Activated T-helper 1 cell treated with anti-CD3 and anti-CD28 coated beads, Interleukin-2, amount 50 U/mL, for 16 hours (primary cell): ENCODE measurements at regions not wholly inside any gene's neighbourhood (a gene's known extent, or its start where the extent isn't known, plus 50 kb on each side); places are given as distances from the start of the nearest gene placed in this dataset.
A peak's percentile ranks its signal among the peaks of the same experiment; 100 is the strongest.
"Not testable (repeated sequence)": the region's sequence is repeated elsewhere in the genome, so short reads cannot be mapped to it uniquely, and the experiment has no call there.

Experiments
- DNase-seq, 2 donors: peaks; one replicate each; pipeline ENCODE4 v3.0.0-alpha.2; 2020; ENCODE audit warnings: low read depth in 1 of 2, low spot score in 1 of 2

DNA sequence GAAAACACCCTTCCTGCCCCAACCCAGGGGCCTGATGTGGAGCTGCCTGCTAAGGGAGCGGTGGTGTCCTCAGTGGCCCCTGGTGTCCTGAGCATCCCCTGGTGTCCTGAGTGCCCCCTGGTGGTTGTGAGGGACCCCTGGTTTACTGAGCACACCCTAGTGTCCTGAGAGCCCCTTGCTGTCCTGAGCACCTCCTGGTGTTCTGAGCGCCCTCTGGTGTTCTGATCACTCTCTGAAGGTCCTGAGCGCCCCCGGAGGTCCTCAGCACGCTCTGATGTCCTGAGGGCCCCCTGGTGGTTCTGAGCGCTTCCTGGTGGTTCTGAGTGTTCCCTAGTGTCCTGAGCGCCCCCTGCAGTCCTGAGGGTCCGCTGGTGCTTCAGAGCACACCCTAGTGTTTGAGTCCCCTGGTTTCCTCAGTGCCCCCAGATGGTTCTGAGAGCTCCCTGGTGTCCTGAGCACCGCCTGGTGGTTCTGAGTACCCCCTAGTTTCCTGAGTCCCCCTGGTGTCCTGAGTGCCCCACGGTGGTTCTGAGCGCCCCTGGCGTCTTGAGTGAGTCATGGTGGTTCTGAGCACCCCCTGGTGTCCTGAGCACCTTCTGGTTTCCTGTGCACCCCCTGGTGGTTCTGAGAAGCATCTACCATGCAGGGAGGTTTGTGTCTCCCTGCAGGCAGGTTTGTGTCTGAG, 1004.2 kb downstream of the TMEM121 start:
- peak in 1 of 2 donors; percentile 34 for DNase-seq

DNA sequence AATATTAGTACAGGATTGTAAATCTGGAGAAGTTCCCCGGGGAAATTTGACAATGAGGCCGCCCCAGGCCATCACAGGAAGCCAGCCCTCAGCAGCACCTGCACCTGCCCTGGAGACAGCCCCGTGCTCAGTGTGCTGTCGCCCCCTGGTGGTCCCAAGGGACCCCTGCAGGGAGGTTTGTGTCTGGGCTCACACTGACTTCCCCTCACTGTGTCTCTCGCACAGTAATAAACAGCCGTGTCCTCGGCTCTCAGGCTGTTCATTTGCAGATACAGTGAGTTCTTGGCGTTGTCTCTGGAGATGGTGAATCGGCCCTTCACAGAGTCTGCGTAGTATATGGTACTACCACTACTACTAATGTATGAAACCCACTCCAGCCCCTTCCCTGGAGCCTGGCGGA, 1011.2 kb downstream of the TMEM121 start:
- DNase-seq: not testable (repeated sequence)

DNA sequence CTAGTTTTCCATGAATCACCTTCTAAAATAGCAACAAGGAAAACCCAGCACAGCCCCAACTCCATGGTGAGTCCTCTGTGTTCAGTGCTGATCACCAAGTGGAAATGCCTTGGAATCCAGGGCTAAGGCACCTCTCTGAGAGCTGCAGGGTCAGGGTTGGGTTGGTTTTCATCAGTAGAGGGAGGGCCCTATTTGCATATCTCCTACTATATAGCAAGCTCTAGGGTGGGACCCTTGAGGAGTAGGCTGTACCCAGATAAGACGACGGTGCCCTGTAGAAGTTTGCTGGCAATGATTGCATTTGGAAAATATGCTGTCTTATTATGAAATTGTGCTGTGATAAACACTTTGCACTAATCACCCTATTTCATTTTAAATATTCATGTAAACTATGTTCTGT, 1011.8 kb downstream of the TMEM121 start:
- DNase-seq: no peak

DNA sequence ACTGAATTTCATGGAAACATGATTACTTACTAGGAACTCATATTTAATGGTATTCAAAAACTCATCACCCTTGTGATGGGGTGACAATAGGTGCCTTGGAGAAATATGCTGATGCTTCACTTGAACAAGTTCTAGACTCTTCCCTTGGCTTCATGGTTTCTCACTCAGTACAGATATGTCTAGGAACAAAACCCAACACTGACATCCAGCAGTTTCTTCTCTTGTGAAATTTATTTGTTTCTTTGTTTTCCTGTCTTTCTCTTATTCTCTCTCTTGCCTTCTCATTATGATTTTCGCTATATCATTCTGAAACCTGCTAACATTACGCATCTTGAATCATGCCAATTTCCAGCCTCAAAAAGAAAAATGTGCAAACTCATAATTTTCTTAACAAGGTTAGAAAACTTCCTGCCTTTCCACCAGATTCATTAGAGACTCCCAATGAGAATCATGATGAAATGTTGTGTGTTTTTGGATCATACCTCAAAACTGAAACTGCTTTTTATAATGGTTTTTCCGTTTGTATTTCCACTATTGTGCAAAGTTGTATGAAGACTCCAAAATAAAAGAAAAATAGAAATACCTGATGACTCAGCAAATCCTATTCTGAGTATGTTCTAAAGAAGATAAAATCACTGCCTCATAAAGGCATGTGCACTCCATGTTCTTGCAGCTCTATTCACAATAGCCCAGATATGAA, 1021.5 kb downstream of the TMEM121 start:
- no peak for DNase-seq

DNA sequence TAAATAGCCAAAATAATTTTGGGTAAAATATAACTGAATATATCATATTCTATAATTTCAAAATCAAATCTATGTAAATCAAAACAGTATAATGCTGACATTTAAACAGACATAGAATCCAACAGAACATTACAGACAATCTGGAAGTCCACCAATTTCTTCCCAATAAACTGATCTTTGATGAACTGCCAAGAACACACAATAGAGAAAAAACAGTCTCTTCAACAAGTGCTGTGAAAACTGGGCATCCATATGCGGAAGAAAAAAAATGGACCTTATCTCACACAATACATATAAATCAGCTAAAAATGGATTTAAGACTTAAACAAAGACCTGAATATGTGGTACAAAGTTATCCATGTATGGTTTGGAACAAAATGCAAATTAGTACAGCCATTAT, 1022.7 kb downstream of the TMEM121 start:
- DNase-seq: no peak

DNA sequence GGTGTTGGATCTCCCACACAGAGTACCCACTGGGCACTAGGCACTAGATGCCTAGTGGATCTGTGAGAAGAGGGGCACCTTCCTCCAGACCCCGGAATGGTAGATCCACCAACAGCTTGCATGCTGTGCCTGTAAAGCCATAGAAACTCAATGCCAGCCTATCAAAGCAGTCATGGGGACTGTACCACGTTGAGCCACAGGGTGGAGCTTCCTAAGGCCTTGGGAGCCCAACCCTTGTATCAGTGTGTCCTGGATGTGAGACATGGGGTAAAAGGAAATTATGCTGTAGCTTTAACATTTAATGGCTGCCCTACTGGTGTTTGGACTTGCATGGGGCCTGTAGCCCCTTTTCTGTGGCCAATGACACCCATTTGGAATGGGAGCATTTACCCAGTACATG, 1024.9 kb downstream of the TMEM121 start:
- DNase-seq: no peak

DNA sequence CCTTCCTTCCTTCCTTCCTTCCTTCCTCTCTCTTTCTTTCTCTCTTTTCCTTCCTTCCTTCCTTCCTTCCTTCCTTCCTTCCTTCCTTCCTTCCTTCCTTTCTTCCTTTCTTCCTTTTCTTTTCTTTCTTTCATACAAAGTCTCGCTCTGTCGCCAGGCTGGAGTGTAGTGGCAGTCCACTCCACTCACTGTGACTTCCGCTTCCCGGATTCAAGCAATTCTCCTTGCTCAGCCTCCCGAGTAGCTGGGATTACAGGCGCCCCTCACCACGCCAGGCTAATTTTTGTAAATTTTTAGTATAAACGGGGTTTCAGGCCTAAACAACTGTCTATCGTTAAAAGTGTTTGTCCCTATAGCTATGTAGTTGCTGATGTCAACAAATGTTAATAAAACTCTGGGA, 1029.8 kb downstream of the TMEM121 start:
- not testable (repeated sequence) for DNase-seq

DNA sequence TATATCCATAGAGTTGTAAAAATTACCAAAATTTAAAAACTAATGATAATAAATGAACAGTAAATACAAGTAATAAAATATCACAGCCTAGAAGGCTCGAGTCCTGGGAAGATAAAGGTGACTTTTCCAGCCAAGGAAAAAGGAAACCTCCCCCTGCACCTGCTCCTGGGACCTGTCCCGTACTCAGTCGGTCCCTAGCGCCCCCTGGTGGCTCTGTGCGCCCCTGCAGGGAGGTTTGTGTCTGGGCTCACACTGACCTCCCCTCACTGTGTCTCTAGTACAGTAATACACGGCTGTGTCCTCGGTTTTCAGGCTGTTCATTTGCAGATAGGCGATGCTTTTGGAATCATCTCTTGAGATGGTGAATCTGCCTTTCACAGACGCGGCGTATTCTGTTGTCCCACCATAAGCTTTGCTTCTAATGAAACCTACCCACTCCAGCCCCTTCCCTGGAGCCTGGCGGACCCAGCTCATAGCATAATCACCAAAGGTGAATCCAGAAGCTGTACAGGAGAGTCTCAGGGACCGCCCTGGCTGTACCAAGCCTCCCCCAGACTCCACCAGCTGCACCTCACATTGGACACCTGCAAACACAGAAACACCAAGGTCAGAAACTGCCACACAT, 1030.4 kb downstream of the TMEM121 start:
- DNase-seq: peak; percentile 69 to 70

DNA sequence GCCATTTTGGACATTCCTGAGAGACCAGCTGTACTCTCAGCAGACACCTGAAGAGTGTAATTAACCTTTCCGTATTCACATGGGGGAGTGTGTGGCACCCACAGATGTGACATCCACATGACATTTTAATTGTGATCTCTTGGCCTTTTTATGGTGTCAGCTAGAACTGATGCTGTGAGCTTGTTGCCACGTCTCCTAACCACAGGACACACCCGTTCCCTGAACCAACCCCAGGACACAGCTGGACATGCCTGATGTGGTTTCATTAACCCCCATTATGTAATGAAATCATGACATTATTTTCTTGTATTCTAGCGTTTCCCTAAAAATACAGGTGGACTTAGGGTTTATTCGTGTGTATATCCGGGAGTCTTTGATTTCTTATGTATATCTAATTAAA, 1036.1 kb downstream of the TMEM121 start:
- DNase-seq: no peak

DNA sequence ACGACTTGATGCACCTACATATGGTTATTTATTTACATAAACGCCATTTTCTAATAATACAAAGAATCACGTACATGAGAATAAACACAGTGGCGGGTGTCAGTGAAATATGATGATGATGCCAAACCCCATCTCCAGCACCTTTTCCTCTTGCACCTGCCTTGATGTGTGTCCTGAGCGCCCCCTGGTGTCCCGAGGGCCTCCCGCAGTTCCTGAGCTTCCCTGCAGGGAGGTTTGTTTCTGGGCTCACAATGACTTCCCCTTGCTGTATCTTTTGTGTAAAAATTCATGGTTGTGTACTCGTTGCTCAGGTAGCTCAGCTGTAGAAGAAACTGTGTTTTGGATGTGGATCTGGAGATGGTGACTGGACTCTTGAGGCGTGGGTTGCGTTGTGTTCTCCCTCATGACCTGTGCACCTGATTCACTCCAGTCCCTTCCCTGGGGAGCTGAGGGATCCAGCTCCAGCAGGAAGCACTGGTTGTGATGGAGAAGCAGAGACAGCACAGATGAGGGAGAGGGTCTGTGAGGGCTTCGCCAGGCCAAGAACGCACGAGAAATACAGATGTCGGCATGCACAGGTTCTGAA, 1037.8 kb downstream of the TMEM121 start:
- DNase-seq: peak in 1 of 2 donors; percentile 44

DNA sequence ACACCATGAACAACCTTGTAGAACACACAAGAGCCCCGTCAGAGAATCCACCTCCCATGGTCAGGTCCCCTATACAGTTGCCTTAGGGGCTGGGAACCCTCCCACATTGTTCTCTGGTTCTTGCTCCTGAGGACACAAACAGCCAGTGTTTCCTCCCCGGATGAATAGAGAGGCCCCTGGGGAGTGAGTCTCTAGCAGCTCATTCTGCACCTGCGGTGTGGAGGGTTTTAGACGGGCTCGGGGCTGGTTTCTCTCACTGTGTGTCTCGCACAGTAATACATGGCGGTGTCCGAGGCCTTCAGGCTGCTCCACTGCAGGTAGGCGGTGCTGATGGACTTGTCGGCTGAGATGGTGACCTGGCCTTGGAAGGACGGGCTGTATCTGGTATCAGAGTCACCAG, 1052.1 kb downstream of the TMEM121 start:
- DNase-seq: no peak

DNA sequence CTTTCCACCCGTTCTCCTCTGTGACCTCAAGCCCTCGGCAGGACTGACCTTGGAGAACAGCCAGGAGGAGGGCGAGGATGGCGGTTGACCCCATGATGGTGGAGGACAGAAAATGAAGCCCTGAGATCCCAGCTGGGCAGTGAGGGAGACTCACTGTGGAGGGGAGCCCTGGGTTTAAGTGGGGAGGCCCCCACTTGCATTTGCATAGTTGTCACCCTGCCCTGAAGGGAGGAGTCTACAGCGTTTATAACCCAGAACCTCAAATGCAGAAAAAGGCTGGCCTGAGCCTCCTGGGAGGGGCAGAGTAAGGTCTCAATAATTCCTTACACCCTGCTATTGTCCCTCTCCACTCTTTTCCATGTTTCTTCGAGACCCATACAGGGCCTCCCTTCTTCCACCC, 1052.7 kb downstream of the TMEM121 start:
- no peak for DNase-seq

DNA sequence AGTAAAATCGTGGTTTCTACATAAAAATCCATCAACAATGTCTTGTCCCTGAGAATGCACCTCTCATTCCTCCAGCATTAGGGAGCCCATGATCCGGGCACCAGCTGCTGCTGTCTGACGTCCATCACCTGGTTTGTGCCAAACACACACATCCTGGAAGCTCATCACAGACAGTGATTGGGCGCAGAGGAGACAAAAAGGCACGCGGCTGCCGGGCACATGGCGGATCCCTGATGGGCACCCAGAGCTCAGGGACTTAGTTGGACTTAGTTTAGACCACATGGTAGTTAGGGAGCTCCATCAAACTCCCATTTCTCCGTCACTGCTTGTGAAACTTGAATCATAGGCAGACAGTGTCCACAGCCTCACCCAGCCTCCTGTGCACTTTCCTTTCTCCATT, 1059.3 kb downstream of the TMEM121 start:
- no peak for DNase-seq

DNA sequence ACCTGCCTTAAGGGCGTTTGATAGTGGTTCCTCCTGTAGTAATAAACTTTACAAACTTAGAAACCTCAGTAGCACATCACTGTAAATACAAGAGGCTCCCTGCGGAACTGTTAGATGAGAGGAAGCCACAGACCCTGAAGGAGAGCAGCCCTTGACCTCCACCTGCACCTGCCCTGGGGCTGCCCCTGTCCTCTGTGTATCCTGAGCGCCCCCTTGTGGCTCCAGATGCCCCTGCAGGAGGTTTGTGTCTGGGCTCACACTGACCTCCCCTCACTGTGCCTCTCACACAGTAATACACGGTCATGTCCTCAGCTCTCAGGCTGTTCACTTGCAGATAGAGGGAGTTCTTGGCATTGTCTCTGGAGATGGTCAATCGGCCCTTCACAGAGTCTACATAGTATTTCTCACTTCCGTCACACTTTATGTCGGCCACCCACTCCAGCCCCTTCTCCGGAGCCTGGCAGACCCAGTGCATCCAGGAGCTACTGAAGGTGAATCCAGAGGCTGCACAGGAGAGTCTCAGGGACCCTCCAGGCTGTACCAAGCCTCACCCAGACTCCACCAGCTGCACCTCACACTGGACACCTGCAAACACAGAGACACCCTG, 1059.8 kb downstream of the TMEM121 start:
- peak; percentile 34 to 46 for DNase-seq

DNA sequence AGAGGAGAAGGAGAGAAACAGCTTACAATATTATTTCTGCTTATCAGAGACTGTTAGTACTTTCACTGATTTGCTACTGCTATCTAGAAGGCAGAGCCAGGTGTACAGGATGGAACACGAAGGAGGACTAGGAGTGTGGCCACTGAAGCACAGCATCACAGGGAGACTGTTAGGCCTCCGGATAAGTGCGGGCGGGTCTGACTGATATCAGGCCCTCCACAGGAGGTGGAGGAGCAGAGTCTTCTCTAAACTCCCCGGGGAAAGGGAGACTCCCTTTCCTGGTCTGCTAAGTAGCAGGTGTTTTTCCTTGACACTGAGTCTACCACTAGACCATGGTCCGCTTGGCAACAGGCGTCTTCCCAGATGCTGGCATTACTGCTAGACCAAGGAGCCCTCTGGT, 1065.2 kb downstream of the TMEM121 start:
- DNase-seq: not testable (repeated sequence)

DNA sequence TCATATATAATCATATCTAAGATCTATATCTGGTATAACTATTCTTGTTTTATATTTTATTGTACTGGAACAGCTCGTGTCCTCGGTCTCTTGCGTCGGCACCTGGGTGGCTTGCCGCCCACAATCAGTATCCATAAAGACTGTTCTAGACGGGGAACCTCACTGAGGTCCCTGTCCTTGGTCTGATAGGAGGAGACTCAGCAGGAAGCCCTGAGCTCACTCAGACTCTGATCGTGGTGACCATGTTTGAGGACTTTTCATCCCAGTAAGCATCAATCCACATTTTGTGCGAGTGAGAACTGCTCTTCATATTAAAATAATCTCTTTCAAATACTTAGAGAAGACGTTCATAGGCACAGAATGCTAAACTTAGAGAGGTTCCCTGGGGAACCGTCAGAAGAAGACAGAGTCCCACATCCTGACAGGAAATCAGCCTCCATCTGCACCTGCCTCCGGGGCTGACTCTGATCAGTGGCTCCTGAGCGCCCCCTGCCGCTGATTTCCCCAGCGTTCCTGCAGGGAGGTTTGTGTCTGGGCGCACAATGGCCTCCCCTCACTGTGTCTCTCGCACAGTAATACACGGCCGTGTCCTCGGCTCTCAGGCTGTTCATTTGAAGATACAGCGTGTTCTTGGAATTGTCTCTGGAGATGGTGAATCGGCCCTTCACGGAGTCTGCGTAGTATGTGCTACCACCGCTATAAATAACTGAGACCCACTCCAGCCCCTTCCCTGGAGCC, 1065.9 kb downstream of the TMEM121 start:
- peak; percentile 31 to 68 for DNase-seq

DNA sequence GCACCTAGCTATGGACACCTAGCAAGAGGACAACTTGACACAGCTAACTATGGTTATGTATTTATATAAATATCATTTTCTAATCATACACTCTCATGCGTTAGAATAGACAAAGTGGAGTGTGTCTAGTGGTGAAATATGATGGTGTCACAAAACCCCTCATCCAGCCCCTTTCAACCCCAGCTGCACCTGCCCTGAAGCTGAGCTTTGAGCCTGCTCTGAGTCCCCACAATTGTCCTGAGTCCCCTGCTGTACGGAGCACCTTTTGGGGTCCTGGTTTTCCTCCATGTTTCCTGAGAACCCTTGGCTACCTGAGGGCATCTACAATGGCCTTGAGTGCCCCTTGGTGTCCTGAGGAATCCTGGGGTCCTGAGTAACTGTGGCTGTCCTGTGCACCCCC, 1072.8 kb downstream of the TMEM121 start:
- DNase-seq: no peak

DNA sequence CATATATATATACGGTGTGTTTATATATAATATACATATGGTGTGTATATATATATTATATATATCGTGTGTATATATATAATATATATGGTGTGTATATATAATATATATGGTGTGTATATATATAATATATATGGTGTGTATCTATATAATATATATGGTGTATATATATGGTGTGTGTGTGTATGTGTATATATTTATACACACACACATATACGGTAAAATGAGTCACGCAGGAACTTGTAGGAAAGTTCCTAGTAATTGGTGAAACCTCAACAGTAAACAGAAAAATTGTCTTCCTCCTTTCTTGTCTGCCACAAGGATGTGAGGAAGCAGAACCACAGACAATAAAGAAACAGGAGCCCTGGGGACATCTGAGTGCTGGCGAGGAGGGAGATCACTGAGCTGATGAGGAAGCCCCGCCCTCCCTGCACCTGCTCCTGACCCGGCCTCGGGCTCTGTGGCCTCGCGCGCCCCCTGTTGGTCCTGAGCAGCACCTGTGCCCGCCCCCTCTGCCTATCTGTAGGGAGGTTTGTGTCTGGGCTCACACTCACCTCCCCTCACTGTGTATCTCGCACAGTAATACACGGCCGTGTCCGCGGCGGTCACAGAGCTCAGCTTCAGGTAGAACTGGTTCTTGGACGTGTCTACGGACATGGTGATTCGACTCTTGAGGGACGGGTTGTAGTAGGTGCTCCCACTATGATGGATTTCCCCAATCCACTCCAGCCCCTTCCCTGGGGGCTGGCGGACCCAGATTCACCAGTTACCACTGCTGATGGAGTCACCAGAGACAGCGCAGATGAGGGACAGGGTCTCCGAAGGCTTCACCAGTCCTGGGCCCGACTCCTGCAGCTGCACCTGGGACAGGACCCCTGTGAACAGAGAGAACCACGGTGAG, 1079.4 kb downstream of the TMEM121 start:
- DNase-seq: peak; percentile 58 to 69

DNA sequence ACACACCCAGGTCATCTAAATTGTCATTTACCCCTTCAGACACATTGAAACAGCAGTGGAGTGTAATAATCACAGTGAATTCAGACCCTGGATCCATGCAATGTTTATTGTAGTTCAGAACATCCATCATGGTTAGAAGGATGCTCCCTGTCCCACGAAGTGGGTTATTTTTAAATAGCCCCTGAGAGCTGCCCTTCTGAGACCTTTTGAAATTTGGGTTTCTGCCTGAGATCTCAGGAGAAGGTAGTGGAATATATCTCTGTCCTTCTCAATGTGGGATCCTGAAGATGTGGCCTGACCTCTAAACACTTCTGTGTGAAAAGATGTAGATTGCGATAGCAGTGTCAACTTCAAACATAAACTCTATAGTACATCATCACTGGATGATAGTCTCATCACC, 1080.6 kb downstream of the TMEM121 start:
- no peak for DNase-seq

DNA sequence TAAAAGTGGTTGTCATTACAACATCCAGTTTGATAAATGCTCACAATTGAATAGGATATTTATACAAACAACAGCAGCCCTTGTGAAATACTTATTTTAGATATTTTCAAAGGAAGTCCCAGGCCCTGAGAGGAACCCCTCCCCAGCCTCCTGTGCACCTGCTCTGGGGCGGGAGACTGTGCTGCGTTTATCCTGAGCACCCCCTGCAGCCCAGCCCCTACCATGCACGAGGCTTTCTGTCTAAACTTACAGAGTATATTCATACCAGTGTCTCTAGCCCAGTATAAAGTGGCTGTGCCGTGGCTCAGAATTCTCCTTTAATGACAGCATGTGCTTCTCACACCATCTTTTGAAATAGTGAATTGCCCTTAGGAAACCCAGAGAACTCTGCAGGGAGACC, 1084.3 kb downstream of the TMEM121 start:
- no peak for DNase-seq
